GM23338 (cell line): ENCODE measurements at regions not wholly inside any gene's neighbourhood (a gene's known extent, or its start where the extent isn't known, plus 50 kb on each side); places are given as distances from the start of the nearest gene placed in this dataset.

Source experiments
- CTCF ChIP-seq, 2 experiments: fragments of 200-600 bp in 1 of 2; sonication (generic) in 1 of 2; conservative IDR thresholded peaks; 2 replicates each; pipeline versions ENCODE4 v1.5.1 to v1.6.1; 2016 to 2017; ENCODE audit warnings: antibody characterized with exemption in 2 of 2, low read depth in 2 of 2, mild to moderate bottlenecking in 2 of 2, moderate library complexity in 1 of 2
- EZH2 ChIP-seq: fragments of 200-600 bp; sonication (generic); IDR thresholded peaks from one replicate; pipeline ENCODE4 v1.8.0; 2017; ENCODE audit warnings: antibody characterized with exemption, mild to moderate bottlenecking, low read depth; ENCODE audit not compliant: unreplicated experiment
- JUNB ChIP-seq: IDR thresholded peaks from one replicate; pipeline ENCODE4 v1.6.1; 2016; ENCODE audit warnings: antibody characterized with exemption; ENCODE audit not compliant: unreplicated experiment
- POLR2AphosphoS5 ChIP-seq: IDR thresholded peaks from 2 replicates; pipeline ENCODE4 v1.6.1; 2016; ENCODE audit warnings: antibody characterized with exemption, low read depth
- REST ChIP-seq: IDR thresholded peaks from one replicate; pipeline ENCODE4 v1.6.1; 2018; ENCODE audit warnings: antibody characterized with exemption; ENCODE audit not compliant: unreplicated experiment
- TF ChIP-seq, protein P1 (sequence below): IDR thresholded peaks from 2 replicates; pipeline ENCODE4 v1.6.1; 2016; ENCODE audit warnings: antibody characterized with exemption

GRCh38 chr5:111563031-111563822 lies 50.9 kb upstream of the STARD4 start:
- TF ChIP-seq, protein P1, sequence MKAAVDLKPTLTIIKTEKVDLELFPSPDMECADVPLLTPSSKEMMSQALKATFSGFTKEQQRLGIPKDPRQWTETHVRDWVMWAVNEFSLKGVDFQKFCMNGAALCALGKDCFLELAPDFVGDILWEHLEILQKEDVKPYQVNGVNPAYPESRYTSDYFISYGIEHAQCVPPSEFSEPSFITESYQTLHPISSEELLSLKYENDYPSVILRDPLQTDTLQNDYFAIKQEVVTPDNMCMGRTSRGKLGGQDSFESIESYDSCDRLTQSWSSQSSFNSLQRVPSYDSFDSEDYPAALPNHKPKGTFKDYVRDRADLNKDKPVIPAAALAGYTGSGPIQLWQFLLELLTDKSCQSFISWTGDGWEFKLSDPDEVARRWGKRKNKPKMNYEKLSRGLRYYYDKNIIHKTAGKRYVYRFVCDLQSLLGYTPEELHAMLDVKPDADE = no peak
- TF ChIP-seq POLR2AphosphoS5 (no peak), EZH2 (no peak), CTCF (conservative IDR thresholded peaks at IDR 0.05; ENCODE audit: low read depth in 2 of 2) (no peak), REST (no peak), JUNB (no peak)
